Liver (tissue), 8 donors: ENCODE measurements at regions not wholly inside any gene's neighbourhood (a gene's known extent, or its start where the extent isn't known, plus 50 kb on each side); places are given as distances from the start of the nearest gene placed in this dataset.

Experiments
- DNase-seq: peaks from one replicate; pipeline ENCODE4 v3.0.0-alpha.2; 2017; ENCODE audit warnings: low spot score
- H3K27ac ChIP-seq, 2 donors: one replicate each; pipeline ENCODE4 v1.7.0; 2013; ENCODE audit warnings: inconsistent platforms in 2 of 2, low read length in 2 of 2, control low read depth in 1 of 2, low read depth in 1 of 2, mild to moderate bottlenecking in 1 of 2
- H3K27me3 ChIP-seq, 4 donors: one replicate each; pipeline versions ENCODE4 v1.6.1 to v1.7.0; 2013; ENCODE audit warnings: low read length in 3 of 4, inconsistent platforms in 1 of 4, mild to moderate bottlenecking in 1 of 4, moderate library complexity in 1 of 4; ENCODE audit not compliant: control insufficient read depth in 4 of 4, insufficient read depth in 4 of 4
- H3K36me3 ChIP-seq, 4 donors: one replicate each; pipeline versions ENCODE4 v1.6.1 to v1.7.0; 2013; ENCODE audit warnings: low read length in 3 of 4, mild to moderate bottlenecking in 3 of 4, low read depth in 1 of 4, moderate library complexity in 1 of 4; ENCODE audit not compliant: control insufficient read depth in 4 of 4, insufficient read depth in 3 of 4
- H3K4me1 ChIP-seq, 4 donors: one replicate each; pipeline versions ENCODE4 v1.6.1 to v1.7.0; 2013; ENCODE audit warnings: low read length in 3 of 4, mild to moderate bottlenecking in 3 of 4, moderate library complexity in 1 of 4; ENCODE audit not compliant: control insufficient read depth in 4 of 4, insufficient read depth in 4 of 4
- H3K4me3 ChIP-seq, 3 donors: one replicate each; pipeline versions ENCODE4 v1.6.1 to v1.7.0; 2013; ENCODE audit warnings: low read length in 3 of 3, control low read depth in 1 of 3, low read depth in 1 of 3, mild to moderate bottlenecking in 1 of 3
- H3K9ac ChIP-seq, 2 donors: one replicate each; pipeline ENCODE4 v1.7.0; 2013; ENCODE audit warnings: low read length in 2 of 2, mild to moderate bottlenecking in 2 of 2, moderate library complexity in 2 of 2, control low read depth in 1 of 2, low read depth in 1 of 2
- H3K9me3 ChIP-seq, 4 donors: one replicate each; pipeline versions ENCODE4 v1.6.1 to v1.7.0; 2013; ENCODE audit warnings: low read length in 3 of 4; ENCODE audit not compliant: control insufficient read depth in 4 of 4
- FOXA1 ChIP-seq: IDR thresholded peaks from 2 replicates; pipeline ENCODE4 v1.6.1; 2016; ENCODE audit warnings: antibody characterized with exemption
- FOXA2 ChIP-seq: IDR thresholded peaks from 2 replicates; pipeline ENCODE4 v1.6.1; 2016; ENCODE audit warnings: antibody characterized with exemption
- GABPA ChIP-seq, 2 donors: IDR thresholded peaks in 1 of 2; conservative IDR thresholded peaks in 1 of 2; 2 replicates each; pipeline ENCODE4 v1.6.1; 2016; ENCODE audit warnings: antibody characterized with exemption in 2 of 2, mild to moderate bottlenecking in 1 of 2, moderate library complexity in 1 of 2
- HNF4G ChIP-seq: IDR thresholded peaks from 2 replicates; pipeline ENCODE4 v1.6.1; 2016; ENCODE audit warnings: antibody characterized with exemption
- NR2F2 ChIP-seq: IDR thresholded peaks from 2 replicates; pipeline ENCODE4 v1.6.1; 2016; ENCODE audit warnings: antibody characterized with exemption
- RAD21 ChIP-seq, 2 donors: IDR thresholded peaks; 2 replicates each; pipeline ENCODE4 v1.6.1; 2016; ENCODE audit warnings: antibody characterized with exemption in 2 of 2, mild to moderate bottlenecking in 2 of 2
- RXRA ChIP-seq, 2 donors: IDR thresholded peaks; 2 replicates each; pipeline ENCODE4 v1.6.1; 2017 to 2018; ENCODE audit warnings: antibody characterized with exemption in 2 of 2, mild to moderate bottlenecking in 1 of 2
- SP1 ChIP-seq: IDR thresholded peaks from 2 replicates; pipeline ENCODE4 v1.6.1; 2018; ENCODE audit warnings: antibody characterized with exemption, mild to moderate bottlenecking
- TAF1 ChIP-seq: conservative IDR thresholded peaks from 2 replicates; pipeline ENCODE4 v1.6.1; 2016; ENCODE audit warnings: antibody characterized with exemption, mild to moderate bottlenecking
- WGBS: extraction: QIAGEN DNeasy Blood & Tissue Kit; methylation state at CpG from one replicate; pipeline ENCODE4 v1.1.7; 2013; 5-methylcytosine and 5-hydroxymethylcytosine counted together
- TF ChIP-seq, protein P1 (sequence below): IDR thresholded peaks from 2 replicates; pipeline ENCODE4 v1.6.1; 2016; ENCODE audit warnings: antibody characterized with exemption, mild to moderate bottlenecking
- TF ChIP-seq, protein P2 (sequence below): IDR thresholded peaks from 2 replicates; pipeline ENCODE4 v1.6.1; 2016; ENCODE audit warnings: antibody characterized with exemption
- TF ChIP-seq, protein P3 (sequence below): IDR thresholded peaks from 2 replicates; pipeline ENCODE4 v1.6.1; 2016; ENCODE audit warnings: antibody characterized with exemption
- TF ChIP-seq, protein P4 (sequence below): fragments of 150-350 bp; IDR thresholded peaks from 2 replicates; pipeline ENCODE4 v1.5.1; 2017; ENCODE audit warnings: improper control_type of control experiment, low read depth, low read length; ENCODE audit not compliant: missing input control
- TF ChIP-seq, protein P5 (sequence below): IDR thresholded peaks from 2 replicates; pipeline ENCODE4 v1.6.1; 2016; ENCODE audit warnings: antibody characterized with exemption
- donor health status: healthy.
- donor health status: healthy.
- donor health status: healthy.
- donor health status: healthy.
- donor health status: healthy.

DNA sequence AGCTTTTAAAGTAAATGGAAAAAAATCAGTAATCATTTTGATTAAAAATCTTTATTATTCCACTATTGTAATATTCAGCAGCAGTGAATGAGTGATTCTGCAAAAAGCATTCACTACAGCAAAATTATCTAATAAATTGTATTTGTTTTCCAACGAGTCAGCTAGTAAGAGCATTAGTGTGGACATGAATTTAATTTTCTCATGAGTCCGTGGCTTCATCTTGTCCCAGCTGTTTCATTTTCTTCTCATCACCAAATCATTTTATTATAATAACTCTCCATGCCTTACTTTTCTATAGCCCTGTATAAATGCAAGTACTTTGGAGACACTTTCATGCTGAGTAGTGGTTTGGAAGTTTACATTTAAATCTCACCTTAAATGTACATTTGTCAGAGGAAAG lies 66.2 kb downstream of the FANCF start (continued):
- TF ChIP-seq, protein P1, sequence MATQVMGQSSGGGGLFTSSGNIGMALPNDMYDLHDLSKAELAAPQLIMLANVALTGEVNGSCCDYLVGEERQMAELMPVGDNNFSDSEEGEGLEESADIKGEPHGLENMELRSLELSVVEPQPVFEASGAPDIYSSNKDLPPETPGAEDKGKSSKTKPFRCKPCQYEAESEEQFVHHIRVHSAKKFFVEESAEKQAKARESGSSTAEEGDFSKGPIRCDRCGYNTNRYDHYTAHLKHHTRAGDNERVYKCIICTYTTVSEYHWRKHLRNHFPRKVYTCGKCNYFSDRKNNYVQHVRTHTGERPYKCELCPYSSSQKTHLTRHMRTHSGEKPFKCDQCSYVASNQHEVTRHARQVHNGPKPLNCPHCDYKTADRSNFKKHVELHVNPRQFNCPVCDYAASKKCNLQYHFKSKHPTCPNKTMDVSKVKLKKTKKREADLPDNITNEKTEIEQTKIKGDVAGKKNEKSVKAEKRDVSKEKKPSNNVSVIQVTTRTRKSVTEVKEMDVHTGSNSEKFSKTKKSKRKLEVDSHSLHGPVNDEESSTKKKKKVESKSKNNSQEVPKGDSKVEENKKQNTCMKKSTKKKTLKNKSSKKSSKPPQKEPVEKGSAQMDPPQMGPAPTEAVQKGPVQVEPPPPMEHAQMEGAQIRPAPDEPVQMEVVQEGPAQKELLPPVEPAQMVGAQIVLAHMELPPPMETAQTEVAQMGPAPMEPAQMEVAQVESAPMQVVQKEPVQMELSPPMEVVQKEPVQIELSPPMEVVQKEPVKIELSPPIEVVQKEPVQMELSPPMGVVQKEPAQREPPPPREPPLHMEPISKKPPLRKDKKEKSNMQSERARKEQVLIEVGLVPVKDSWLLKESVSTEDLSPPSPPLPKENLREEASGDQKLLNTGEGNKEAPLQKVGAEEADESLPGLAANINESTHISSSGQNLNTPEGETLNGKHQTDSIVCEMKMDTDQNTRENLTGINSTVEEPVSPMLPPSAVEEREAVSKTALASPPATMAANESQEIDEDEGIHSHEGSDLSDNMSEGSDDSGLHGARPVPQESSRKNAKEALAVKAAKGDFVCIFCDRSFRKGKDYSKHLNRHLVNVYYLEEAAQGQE: no peak
- TF ChIP-seq FOXA1: no peak
- no peak for TF ChIP-seq GABPA (IDR thresholded peaks at IDR 0.05 in 1 of 2, conservative IDR thresholded peaks at IDR 0.05 in 1 of 2)
- TF ChIP-seq RAD21 (IDR thresholded peaks at IDR 0.05): no peak

DNA sequence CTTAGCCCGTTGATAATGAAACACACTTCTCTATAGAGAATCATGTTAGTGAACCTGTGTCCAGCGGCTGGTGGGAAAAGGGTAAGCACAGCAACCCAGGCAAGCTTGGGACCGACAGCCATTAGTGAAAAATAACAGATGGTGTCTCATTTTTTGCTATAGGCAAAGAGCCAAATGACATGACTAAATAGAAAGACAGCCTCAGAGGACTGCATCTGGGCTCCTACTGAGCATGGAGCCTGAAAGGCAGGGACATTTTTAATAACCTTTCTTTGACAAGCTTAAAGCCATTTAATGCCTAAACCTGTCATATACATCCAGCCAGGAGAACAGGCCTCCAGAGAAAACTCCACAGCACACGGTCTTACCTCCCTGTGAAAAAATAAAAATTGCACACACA lies 67.0 kb downstream of the FANCF start:
- Histone ChIP-seq H3K27me3 (no peaks in the 10 kb centered on the region), H3K9me3 (peaks cover 0 to 3% (median 0%) of the 10 kb centered on the region in 4 donors), H3K9ac (no peak overlapping the region), H3K27ac (no peak overlapping the region), H3K4me1 (no peaks in the 10 kb centered on the region), H3K4me3 (no peak overlapping the region), H3K36me3 (no peaks in the 10 kb centered on the region)
- DNase-seq: no peak
- TF ChIP-seq HNF4G (no peak), FOXA1 (no peak)
- TF ChIP-seq, protein P2, sequence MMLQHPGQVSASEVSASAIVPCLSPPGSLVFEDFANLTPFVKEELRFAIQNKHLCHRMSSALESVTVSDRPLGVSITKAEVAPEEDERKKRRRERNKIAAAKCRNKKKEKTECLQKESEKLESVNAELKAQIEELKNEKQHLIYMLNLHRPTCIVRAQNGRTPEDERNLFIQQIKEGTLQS: no peak
- TF ChIP-seq, protein P3, sequence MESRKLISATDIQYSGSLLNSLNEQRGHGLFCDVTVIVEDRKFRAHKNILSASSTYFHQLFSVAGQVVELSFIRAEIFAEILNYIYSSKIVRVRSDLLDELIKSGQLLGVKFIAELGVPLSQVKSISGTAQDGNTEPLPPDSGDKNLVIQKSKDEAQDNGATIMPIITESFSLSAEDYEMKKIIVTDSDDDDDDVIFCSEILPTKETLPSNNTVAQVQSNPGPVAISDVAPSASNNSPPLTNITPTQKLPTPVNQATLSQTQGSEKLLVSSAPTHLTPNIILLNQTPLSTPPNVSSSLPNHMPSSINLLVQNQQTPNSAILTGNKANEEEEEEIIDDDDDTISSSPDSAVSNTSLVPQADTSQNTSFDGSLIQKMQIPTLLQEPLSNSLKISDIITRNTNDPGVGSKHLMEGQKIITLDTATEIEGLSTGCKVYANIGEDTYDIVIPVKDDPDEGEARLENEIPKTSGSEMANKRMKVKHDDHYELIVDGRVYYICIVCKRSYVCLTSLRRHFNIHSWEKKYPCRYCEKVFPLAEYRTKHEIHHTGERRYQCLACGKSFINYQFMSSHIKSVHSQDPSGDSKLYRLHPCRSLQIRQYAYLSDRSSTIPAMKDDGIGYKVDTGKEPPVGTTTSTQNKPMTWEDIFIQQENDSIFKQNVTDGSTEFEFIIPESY: no peak
- 74% methylated on average over 4 of the region's 4 CpGs for WGBS

DNA sequence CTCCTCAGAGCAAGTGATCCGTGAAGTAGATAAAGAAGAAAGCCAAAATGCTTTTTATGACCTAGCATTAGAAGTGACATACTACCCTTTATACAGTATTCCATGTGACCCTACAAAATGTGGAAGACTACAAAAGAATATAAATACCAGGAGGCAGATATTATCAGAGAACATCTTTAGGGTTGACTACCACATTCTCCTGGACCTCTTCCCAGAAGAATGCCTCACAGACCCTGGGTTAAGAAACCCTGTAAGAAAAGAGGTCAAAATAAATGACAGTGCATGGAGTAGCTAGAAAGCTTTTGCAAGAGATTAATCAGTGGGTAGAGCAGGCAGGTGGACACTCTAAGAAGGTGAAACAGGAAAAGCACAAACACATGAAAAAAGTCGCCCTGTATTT lies 69.2 kb downstream of the FANCF start:
- Histone ChIP-seq H3K36me3 (no peaks in the 10 kb centered on the region), H3K9me3 (no peaks in the 10 kb centered on the region), H3K27ac (no peak overlapping the region), H3K9ac (no peak overlapping the region), H3K4me3 (no peak overlapping the region), H3K4me1 (no peaks in the 10 kb centered on the region), H3K27me3 (no peaks in the 10 kb centered on the region)
- WGBS: 85% methylated on average over 2 of the region's 2 CpGs
- no peak for TF ChIP-seq RAD21 (IDR thresholded peaks at IDR 0.05)
- TF ChIP-seq TAF1: no peak
- TF ChIP-seq, protein P1: no peak
- TF ChIP-seq SP1: no peak
- TF ChIP-seq NR2F2: no peak
- TF ChIP-seq, protein P4, sequence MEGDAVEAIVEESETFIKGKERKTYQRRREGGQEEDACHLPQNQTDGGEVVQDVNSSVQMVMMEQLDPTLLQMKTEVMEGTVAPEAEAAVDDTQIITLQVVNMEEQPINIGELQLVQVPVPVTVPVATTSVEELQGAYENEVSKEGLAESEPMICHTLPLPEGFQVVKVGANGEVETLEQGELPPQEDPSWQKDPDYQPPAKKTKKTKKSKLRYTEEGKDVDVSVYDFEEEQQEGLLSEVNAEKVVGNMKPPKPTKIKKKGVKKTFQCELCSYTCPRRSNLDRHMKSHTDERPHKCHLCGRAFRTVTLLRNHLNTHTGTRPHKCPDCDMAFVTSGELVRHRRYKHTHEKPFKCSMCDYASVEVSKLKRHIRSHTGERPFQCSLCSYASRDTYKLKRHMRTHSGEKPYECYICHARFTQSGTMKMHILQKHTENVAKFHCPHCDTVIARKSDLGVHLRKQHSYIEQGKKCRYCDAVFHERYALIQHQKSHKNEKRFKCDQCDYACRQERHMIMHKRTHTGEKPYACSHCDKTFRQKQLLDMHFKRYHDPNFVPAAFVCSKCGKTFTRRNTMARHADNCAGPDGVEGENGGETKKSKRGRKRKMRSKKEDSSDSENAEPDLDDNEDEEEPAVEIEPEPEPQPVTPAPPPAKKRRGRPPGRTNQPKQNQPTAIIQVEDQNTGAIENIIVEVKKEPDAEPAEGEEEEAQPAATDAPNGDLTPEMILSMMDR: no peak
- TF ChIP-seq, protein P5, sequence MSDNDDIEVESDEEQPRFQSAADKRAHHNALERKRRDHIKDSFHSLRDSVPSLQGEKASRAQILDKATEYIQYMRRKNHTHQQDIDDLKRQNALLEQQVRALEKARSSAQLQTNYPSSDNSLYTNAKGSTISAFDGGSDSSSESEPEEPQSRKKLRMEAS: no peak
- TF ChIP-seq GABPA (IDR thresholded peaks at IDR 0.05 in 1 of 2, conservative IDR thresholded peaks at IDR 0.05 in 1 of 2): no peak
- no peak for TF ChIP-seq RXRA (IDR thresholded peaks at IDR 0.05)
- TF ChIP-seq, protein P3: no peak
- no peak for TF ChIP-seq HNF4G
- TF ChIP-seq FOXA1: no peak
- no peak for TF ChIP-seq FOXA2
- TF ChIP-seq, protein P2: no peak
- DNase-seq: no peak
